NCI-H2227 (cell line): ENCODE measurements at regions not wholly inside any gene's neighbourhood (a gene's known extent, or its start where the extent isn't known, plus 50 kb on each side); places are given as distances from the start of the nearest gene placed in this dataset.
"Not testable (repeated sequence)": the region's sequence is repeated elsewhere in the genome, so short reads cannot be mapped to it uniquely, and the experiment has no call there.

Source experiments
- DNase-seq: peaks from one replicate; lab custom pipeline; 2025; ENCODE audit not compliant: unreplicated experiment; lab: John Stamatoyannopoulos, UW

DNA sequence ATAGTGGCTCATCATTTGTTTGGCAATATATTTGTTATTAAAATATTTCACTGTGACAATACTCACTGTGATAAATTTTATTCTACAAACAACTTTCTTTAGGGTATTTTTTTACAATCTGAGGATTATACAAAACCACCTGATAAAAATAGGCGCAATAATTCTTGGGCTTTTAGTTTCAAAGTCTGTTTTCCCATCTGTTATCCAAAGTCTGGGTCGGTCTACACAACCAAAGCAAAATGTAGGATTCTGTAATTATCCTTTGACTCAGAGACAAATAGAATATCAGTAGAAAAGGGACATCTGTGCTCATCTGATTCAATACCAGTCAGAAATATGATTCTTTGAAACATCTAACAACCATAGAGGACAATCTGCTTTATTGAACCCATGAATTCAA, 271.8 kb upstream of the AMIGO2 start:
- DNase-seq: no peak

- DNase-seq: no peak
Observed at GRCh38 chr12:47350062-47350408, 270.3 kb upstream of the AMIGO2 start.

DNA sequence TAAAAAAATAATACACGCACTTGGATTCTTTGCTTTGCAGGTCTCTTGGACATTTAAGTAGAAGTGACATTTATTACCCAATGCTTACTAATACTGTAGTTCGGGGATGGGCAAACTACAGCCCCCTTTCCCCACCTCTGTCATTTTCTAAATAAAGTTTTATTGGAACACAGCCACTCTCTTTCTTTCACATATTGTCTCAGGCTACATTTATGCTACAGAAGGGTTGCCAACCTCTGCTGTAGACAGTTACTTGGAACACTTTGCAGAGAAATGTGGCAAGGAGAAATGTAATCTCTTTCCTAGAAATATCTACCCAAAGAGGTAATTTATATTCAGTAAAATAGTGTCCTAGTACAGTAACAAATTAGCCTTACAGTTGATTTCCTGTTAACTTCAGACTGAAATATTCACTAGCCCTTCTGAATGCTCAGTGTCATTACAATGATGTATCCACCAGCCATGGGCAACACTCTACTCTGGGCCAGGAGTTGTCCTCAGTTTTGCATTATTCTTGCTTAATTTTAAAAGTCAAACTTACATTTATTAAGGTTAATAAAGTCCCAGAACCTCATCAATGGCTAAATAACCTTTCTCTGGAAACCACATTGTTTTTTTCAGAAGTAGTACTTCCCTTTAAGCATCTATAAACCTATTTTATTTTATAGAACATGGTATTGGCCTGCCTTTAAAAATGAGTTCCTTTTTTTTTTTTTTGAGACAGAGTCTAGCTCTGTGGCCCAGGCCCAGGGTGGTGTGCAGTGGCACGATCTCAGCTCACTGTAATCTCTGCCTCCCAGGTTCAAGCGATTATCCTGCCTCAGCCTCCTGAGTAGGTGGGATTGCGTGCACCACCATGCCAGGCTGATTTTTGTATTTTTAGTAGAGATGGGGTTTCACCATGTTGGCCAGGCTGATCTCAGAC, 269.6 kb upstream of the AMIGO2 start:
- DNase-seq: no peak

DNA sequence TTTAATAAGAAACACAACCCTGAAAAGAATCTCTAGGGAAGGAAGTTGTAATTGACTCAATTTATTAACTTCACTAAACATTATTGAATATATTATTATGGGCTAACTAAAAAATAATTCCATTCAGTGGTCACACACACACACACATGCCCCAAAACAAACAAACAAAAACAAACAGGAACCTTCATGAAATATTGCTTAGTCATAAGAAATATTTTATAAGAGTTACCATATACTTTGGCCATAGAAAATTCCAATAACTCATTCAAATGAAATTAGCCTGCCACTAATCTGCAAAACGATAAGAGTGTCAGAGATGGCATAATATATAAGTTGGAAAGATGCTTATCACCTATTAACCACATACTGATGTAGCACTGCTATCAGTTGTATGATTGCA, 268.4 kb upstream of the AMIGO2 start:
- no peak for DNase-seq

GRCh38 chr12:47346251-47347019, 266.7 kb upstream of the AMIGO2 start:
- no peak for DNase-seq

GRCh38 chr12:47343684-47344567, 264.2 kb upstream of the AMIGO2 start:
- no peak for DNase-seq

DNA sequence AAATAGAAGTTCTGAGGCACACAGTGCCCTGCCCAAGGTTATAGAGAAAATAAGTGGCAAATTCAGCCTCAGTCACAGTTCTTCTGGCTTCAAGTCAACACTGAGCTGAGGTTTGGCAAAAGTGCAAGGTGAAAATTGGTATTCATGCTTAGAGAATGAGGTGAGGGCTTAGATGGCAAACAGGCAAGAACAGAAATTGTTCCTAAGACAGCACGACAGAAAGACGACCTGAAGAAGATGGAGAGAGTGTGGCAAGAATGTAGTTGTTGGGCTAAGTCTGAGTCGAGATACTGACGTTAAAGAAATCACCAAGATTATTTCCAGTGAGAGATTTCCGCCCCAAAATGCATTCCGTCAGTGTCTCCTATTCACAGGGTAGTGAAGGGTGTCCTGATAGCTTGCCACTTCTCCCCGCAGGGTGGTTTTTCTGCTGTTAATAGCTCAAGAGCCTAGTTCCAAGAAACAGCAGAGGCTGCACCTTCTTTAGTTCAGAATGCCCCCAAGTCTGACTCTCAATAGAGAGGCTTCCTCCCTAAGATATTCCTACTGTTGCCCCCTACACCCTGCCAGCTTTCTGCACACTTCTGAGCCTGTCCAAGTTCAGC, 260.8 kb upstream of the AMIGO2 start:
- DNase-seq: no peak

DNA sequence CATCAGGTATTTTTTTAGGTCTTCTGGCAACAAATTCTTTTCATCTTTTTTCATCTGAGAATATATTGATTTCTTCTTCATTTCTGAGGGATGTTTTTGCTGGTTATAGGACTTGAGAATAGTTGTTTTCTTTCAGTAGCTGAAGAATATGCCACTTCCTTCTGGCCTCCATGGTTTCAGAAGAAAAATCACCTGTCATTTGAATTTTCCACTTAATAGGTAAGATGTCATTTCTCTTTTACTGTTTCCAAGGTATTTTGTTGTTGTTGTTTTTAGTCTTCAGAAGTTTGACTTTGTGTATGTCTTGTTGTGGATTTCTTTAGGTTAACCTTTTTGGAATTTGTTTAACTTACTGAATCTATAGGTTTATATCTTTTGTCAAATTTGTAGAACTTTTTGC, 257.8 kb upstream of the AMIGO2 start:
- DNase-seq: no peak

- not testable (repeated sequence) for DNase-seq
Observed at GRCh38 chr12:47333271-47333858, 253.6 kb upstream of the AMIGO2 start.

DNA sequence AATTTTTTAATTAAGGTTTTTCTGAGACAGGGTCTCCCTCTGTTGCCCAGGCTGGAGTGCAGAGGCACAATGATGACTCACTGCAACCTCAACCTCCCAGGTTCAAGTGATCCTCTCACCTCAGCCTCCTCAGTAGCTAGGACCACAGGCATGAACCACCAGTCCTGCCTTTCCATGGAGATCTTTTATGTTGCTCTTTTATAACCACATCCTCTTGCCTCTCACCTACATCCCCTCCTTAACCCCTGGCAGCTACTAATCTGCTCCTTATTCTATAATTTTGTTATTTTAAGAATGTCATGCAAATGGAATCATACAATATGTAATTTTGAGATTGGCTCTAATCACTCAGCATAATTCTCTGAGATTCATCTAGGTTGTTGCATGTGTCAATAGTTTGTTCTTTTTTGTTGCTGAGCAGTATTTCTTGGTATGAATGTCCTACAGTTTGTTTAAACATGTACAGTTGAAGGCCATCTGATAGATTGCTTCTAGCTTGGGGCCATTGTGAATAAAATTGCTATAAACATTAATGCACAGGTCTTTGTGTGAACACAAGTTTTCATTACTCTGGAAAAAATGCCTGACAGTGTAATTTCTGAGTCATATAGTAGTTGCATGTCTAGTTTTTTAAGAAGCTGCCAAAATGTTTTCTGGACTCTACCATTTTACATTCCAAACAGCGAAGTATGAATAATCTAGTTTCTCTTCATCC, 249.2 kb upstream of the AMIGO2 start:
- DNase-seq: no peak

- no peak for DNase-seq
Observed at GRCh38 chr12:47326190-47326589, 246.4 kb upstream of the AMIGO2 start.

DNA sequence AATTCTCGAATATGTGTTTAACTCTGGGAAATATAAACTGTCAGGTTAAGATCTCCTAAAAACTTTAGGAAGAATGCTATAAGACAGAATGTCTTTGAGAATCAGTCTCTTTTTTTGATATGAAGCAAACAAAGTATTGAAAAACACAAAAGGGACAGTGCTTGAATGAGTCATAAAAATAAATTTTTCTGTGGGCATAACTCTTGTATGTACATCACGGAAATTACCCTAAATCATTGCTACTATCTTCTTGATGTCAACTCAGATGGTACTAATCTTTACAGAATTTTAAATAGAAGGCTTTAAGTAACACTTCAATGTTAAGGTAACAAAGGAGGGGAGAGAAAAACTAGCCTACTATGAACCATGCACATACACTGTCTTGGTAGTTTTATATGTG, 244.0 kb upstream of the AMIGO2 start:
- no peak for DNase-seq

- DNase-seq: no peak
Observed at GRCh38 chr12:47321436-47321835, 241.7 kb upstream of the AMIGO2 start.

DNA sequence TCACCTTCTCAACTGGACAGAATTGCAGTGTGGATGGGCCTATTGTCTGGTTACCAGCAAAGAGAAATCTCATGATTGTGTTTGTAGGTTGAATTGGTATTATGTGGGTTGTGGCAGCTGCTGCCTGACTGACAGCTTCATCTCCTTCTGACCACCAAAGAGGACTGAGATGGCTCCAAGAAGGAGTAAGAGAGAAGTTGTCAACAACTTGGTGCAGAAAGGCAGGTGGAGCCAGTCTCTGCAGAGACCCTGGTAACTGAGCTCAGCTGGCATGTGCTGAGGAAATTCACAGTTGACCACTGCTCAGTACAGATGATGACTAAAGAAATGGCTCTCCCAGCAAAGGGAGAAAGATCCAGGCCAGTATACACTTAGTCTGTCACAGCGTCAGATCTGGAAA, 240.0 kb upstream of the AMIGO2 start:
- no peak for DNase-seq

GRCh38 chr12:47318963-47319362, 239.2 kb upstream of the AMIGO2 start:
- no peak for DNase-seq

DNA sequence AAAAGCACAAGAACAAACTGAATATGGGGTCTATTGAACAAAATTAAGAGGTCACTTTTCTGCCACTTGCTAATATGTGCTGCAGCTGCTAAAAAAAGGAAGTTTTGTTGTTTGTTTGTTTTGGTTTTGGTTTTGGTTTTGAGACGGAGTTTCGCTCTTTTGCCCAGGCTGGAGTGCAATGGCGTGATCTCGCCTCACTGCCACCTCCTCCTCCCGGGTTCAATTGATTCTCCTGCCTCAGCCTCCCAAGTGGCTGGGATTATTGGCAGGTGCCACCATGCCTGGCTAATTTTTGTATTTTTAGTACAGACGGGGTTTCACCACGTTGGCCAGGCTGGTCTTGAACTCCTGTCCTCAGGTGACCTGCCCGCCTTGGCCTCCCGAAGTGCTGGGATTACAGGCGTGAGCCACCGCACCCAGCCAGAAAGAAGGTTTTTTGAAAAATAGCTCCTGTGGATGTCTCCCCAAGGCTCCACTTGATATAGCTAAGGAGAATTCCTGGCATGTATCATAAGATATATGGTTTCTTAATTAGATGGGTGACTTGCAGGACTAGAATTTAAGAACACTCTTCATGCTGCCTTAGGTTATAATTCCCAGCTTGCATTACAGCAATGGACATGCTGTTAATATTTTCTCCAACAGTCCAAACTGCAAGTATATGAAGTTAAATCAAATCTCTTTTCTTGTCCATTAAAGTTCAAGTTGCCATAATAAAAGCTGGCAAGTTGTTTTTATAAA, 237.6 kb upstream of the AMIGO2 start:
- no peak for DNase-seq

- DNase-seq: no peak
Observed at GRCh38 chr12:47316609-47317049, 236.9 kb upstream of the AMIGO2 start.

DNA sequence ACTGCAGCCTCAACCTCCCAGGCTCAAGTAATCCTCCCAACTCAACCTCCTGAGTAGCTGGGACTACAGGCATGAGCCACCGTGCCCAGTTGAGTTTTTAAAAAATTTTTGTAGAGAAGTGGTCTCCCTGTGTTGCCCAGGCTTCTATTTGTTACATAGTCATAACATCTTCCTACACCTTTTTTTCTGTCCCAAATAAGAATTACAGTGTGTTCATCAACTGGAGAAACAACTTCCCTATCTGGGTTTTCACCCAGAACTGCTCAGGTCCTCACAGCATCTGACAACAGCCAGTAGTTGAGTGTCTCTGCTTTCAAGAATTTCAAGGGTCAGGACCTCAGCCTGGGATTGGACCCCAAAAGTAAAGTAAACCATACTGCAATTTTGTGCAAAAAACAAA, 235.2 kb upstream of the AMIGO2 start:
- no peak for DNase-seq

DNA sequence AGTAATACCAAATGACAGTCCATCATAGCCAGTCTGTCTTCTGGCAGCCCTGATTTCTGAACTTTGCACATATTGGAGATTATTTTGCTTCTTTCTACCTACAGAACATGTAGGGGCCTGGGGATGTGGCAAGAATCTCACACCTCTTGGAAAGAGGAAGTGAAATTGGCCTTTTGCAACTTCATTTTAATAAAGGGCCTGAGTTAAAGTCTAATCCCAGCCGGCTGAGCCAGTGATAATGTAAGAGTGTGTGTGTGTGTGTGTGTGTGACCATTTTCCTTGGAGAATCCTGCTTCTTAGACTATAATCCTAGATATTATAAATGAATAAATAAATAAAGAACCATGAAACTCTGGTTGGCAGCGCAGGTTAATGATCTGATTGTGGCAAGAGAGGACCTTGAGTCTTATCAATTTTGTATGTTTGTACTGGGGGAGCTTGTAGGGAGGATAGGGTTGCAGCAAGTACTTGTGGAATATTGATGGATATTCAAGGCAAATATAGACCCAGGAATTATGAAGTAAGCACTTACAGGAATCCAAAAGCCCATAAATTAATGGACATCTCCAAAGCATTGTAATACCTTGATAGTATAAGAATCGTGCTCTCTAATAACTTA, 233.2 kb upstream of the AMIGO2 start:
- no peak for DNase-seq
